Panc1 (cell line): ENCODE measurements at regions not wholly inside any gene's neighbourhood (a gene's known extent, or its start where the extent isn't known, plus 50 kb on each side); places are given as distances from the start of the nearest gene placed in this dataset.

Source experiments
- ATAC-seq: fragments of 200-7000 bp; cut with Tn5 transposase; 2 replicates; pipeline ENCODE4 v1.9.1; 2020; ENCODE audit warnings: mild to moderate bottlenecking, moderate library complexity
- BruUV-seq: library from RNA; stranded (reverse); fragments of 400-500 nt; replicated peaks from 2 replicates; lab custom pipeline; 2021; lab: Mats Ljungman, UMichigan
- CTCF ChIA-PET: fragments of 300-600 bp; sonication (Branson Sonifier 250); formaldehyde crosslinking; loops from one replicate; lab custom pipeline; 2022; ENCODE audit warnings: antibody characterized with exemption; lab: Charles Lee
- POLR2A ChIA-PET: fragments of 300-600 bp; sonication (Branson Sonifier 250); formaldehyde crosslinking; loops from one replicate; lab custom pipeline; 2022; ENCODE audit warnings: antibody characterized with exemption; lab: Charles Lee
- DNase-seq: peaks from one replicate; pipeline ENCODE4 v3.0.0-alpha.2; 2010; ENCODE audit warnings: low read depth, low spot score
- H3K27ac ChIP-seq: 2 replicates; pipeline ENCODE4 v1.5.1; 2011; ENCODE audit warnings: mild to moderate bottlenecking, low read length, inconsistent platforms
- H3K27me3 ChIP-seq: fragments of 200-500 bp; sonication (Bioruptor generic); 2 replicates; pipeline ENCODE4 v1.6.0; 2014; ENCODE audit warnings: low read length, inconsistent platforms; ENCODE audit not compliant: control insufficient read depth, insufficient read depth
- H3K36me3 ChIP-seq: fragments of 200-500 bp; sonication (Bioruptor generic); 2 replicates; pipeline ENCODE4 v1.5.1; 2014; ENCODE audit warnings: inconsistent platforms, mild to moderate bottlenecking, low read length, moderate library complexity; ENCODE audit not compliant: control insufficient read depth, insufficient read depth
- H3K4me1 ChIP-seq: 2 replicates; pipeline ENCODE4 v1.5.1; 2011; ENCODE audit warnings: inconsistent platforms, mild to moderate bottlenecking, low read length, moderate library complexity; ENCODE audit not compliant: control insufficient read depth, insufficient read depth
- H3K4me3 ChIP-seq, 2 experiments: 2 replicates each; pipeline ENCODE4 v1.5.1; 2011 to 2012; ENCODE audit warnings: low read depth in 2 of 2, low read length in 2 of 2, mild to moderate bottlenecking in 2 of 2, inconsistent platforms in 1 of 2, moderate library complexity in 1 of 2
- H3K9me3 ChIP-seq: fragments of 200-500 bp; sonication (Bioruptor generic); 2 replicates; pipeline ENCODE4 v1.5.1; 2014; ENCODE audit warnings: low read depth, mild to moderate bottlenecking, inconsistent platforms, low read length, moderate library complexity; ENCODE audit not compliant: control insufficient read depth, insufficient read depth
- POLR2AphosphoS5 ChIP-seq: IDR thresholded peaks from 2 replicates; pipeline ENCODE4 v1.6.1; 2012; ENCODE audit warnings: mild to moderate bottlenecking, low read depth, low read length, moderate library complexity
- REST ChIP-seq, 2 experiments: IDR thresholded peaks; 2 replicates each; pipeline ENCODE4 v1.6.1; 2011 to 2012; ENCODE audit warnings: low read depth in 2 of 2, control low read depth in 1 of 2, low read length in 1 of 2, mild to moderate bottlenecking in 1 of 2, moderate library complexity in 1 of 2; ENCODE audit not compliant: insufficient read depth in 1 of 2
- SIN3A ChIP-seq: IDR thresholded peaks from 2 replicates; pipeline ENCODE4 v1.6.1; 2012; ENCODE audit warnings: low read depth, mild to moderate bottlenecking, low read length, moderate library complexity, borderline replicate concordance; ENCODE audit not compliant: insufficient read depth
- TCF7L2 ChIP-seq: IDR thresholded peaks from 2 replicates; pipeline ENCODE4 v1.6.1; 2011; ENCODE audit warnings: mild to moderate bottlenecking, low read depth, low read length, inconsistent platforms
- in situ Hi-C: cut with HindIII; loops from 2 replicates; pipeline ENCODE4 v1.10.0; 2016; ENCODE audit warnings: low sequenced_read_pairs, low pct_unique_long_range_greater_than_20kb
- intact Hi-C: fragments of 100-400 bp; cut with micrococcal nuclease; formaldehyde crosslinking; loops from one replicate; pipeline ENCODE4 v1.10.0; 2022; ENCODE audit not compliant: unreplicated experiment
- TF ChIP-seq, protein P1 (sequence below): fragments of 450-650 bp; IDR thresholded peaks from 2 replicates; pipeline ENCODE4 v1.5.1; 2017; ENCODE audit warnings: mild to moderate bottlenecking

GRCh38 chr6:133115946-133116345 lies 125.2 kb upstream of the EYA4 start:
- Histone ChIP-seq H3K27ac (no peak overlapping the region), H3K9me3 (peaks cover 3% of the 10 kb centered on the region; the same call in 1 of the 2 replicates), H3K36me3 (no peaks in the 10 kb centered on the region), H3K27me3 (no peaks in the 10 kb centered on the region), H3K4me1 (no peaks in the 10 kb centered on the region), H3K4me3 (no peak overlapping the region)
- in situ Hi-C loops: no loop called here
- POLR2A ChIA-PET: no interaction called here
- intact Hi-C loops: no loop called here
- ATAC-seq (no peak), DNase-seq (no peak)
- TF ChIP-seq, protein P1, sequence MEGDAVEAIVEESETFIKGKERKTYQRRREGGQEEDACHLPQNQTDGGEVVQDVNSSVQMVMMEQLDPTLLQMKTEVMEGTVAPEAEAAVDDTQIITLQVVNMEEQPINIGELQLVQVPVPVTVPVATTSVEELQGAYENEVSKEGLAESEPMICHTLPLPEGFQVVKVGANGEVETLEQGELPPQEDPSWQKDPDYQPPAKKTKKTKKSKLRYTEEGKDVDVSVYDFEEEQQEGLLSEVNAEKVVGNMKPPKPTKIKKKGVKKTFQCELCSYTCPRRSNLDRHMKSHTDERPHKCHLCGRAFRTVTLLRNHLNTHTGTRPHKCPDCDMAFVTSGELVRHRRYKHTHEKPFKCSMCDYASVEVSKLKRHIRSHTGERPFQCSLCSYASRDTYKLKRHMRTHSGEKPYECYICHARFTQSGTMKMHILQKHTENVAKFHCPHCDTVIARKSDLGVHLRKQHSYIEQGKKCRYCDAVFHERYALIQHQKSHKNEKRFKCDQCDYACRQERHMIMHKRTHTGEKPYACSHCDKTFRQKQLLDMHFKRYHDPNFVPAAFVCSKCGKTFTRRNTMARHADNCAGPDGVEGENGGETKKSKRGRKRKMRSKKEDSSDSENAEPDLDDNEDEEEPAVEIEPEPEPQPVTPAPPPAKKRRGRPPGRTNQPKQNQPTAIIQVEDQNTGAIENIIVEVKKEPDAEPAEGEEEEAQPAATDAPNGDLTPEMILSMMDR: no peak
- TF ChIP-seq SIN3A (no peak), POLR2AphosphoS5 (no peak), REST (IDR thresholded peaks at IDR 0.05; ENCODE audit: insufficient read depth in 1 of 2, low read depth in 2 of 2, low read length in 1 of 2) (no peak), TCF7L2 (no peak)
- CTCF ChIA-PET: no interaction called here
- no TSS peak for BruUV-seq

GRCh38 chr6:133128191-133128590 lies 113.0 kb upstream of the EYA4 start:
- DNase-seq: no peak
- Histone ChIP-seq H3K4me1 (no peaks in the 10 kb centered on the region; the same call in 1 of the 2 replicates), H3K36me3 (no peaks in the 10 kb centered on the region), H3K27ac (no peak overlapping the region), H3K9me3 (no peaks in the 10 kb centered on the region), H3K27me3 (no peaks in the 10 kb centered on the region), H3K4me3 (no peak overlapping the region)
- ChIA-PET POLR2A (no interaction called here), CTCF (no interaction called here)
- in situ Hi-C loops (no loop called here), intact Hi-C loops (no loop called here)
- no peak for ATAC-seq
- no TSS peak for BruUV-seq
- TF ChIP-seq POLR2AphosphoS5: no peak
- no peak for TF ChIP-seq TCF7L2
- TF ChIP-seq, protein P1: no peak
- no peak for TF ChIP-seq REST (IDR thresholded peaks at IDR 0.05; ENCODE audit: insufficient read depth in 1 of 2, low read depth in 2 of 2, low read length in 1 of 2)
- no peak for TF ChIP-seq SIN3A
